Fibroblast of skin of right biceps (primary cell): ENCODE measurements at regions not wholly inside any gene's neighbourhood (a gene's known extent, or its start where the extent isn't known, plus 50 kb on each side); places are given as distances from the start of the nearest gene placed in this dataset.

Source experiments
- DNase-seq: peaks from one replicate; pipeline ENCODE4 v3.0.0-alpha.2; 2013

DNA sequence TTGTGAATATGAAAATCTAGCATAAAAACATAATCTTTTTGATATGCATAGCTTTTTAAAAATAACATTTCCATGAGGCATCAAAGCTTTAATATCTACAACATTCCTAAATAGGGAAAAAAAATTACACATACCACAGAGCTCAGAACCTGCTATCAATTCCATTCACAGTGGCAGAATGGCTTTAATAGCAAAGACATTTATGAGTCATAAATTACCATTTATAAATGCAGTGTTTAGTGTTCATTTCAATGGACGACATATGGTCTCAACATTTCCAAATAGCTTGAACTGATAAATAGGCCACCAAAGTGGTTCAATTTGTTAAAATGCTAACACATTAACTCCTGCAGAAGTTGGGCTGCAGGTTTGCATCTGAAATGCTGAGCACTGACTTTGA is 600.6 kb upstream of the SETBP1 start:
- peak; percentile 36 for DNase-seq

DNA sequence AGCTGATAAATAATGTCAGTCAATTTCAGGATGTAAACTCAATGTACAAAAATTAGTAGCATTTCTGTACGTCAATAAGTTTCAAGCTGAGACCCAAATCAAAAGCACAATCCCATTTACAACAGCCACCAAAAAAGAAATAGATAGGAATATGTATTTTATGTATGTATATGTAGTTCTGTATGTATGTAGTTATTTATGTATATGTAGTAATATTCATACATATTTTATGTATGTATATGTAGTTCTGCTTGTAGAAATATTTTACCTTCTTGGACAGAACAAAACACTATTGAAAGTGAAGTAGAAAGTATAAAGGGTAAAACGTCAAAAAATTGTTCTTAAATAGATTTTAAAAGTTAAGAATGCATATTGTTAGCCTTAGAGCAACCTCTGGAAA is 591.0 kb upstream of the SETBP1 start:
- no peak for DNase-seq

DNA sequence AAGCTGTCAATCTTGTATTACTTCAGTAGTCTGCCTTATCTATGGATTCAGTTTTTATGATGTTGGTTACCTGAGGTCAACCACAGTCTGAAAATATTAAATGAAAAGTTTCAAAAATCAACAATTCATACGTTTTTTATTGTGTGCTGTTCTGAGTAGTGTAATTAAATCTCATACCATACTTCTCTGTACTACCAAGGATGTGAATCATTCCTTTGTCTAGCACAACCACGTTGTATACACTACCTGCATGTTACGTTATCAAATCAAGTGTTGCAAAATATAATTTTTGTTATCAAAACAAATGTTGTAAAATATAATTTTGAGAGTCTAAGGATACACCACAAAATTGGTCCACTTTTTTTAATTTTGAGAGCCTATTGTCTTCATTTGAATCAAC is 590.2 kb upstream of the SETBP1 start:
- no peak for DNase-seq

DNA sequence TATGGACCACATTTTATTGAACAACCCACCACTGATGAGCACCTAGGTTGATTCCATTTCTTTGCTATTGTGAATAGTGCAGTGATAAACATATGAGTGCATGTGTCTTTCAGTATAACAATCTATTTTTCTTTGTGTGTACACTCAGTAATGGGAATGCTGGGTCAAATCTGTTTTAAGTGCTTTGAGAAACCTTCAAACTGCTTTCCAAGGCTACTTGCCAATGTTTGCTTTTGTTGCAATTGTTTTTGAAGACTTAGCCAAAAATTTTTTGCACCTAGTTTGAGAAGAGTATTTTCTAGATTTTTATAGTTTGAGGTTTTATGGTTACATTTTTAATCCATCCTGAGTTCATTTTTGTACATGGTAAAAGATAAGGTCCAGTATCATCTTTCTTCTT is 587.4 kb upstream of the SETBP1 start:
- no peak for DNase-seq

DNA sequence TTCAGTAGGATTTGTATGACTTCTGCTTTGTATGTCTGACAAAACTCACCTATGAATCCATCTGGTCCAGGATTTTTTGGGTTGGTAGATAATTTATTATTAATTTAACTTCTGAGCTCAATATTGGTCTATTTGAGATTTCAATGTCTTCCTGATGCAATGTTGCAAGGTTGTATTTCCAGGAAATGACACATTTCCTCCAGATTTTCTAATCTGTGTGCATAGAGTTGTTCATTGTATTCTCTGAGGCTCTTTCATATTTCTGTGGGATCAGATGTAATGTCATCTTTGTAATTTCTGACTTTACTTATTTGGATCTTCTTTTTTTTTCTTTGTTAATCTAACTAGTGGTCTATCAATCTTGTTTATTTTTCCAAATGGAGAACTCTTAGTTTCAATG is 584.7 kb upstream of the SETBP1 start:
- peak; percentile 12 for DNase-seq

DNA sequence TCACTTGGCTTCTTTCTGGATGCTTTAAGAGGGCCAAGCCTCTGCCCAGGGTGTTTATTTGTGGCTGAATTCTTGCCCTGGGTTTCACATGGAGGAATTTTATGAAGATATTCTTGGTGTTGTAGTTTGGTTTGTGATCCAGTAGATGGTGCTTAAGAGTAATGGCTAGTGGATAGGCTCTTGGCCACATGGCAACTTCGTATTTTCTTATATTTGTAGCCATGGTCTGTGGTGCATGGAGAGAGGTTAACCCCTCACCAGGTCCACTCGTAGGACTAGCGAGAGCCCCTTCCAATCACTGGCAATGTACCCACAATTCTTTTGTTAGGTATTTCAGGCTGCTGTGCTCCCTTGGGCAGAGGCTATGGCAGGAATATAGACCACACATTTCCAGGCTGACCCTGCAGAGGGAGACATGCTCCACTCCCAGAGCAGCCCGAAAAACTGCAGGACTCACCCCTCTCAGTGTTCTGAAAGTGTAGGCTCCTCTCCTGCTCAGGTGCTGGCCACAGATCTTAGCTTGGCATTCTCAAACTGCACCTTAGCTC is 582.1 kb upstream of the SETBP1 start:
- peak; percentile 28 for DNase-seq

DNA sequence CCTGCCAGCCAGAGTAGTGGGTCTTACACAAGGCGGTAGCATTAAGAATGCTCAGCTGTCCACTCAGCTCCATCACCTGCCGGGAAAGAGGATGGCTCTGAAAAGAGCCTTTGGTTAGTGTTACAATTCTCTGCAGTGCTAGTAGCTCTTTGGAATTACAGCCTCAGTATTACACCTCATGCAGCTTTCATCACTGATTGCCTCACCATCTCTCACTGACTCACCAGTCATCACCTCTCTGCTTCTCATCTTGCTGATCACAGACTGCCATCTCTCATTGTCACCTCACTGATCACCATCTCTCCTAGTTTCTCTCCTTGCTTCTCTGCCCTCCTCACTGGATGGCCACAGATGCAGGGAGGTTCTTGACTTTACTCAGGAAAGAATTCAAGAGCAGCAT is 573.5 kb upstream of the SETBP1 start:
- peak; percentile 3 for DNase-seq

DNA sequence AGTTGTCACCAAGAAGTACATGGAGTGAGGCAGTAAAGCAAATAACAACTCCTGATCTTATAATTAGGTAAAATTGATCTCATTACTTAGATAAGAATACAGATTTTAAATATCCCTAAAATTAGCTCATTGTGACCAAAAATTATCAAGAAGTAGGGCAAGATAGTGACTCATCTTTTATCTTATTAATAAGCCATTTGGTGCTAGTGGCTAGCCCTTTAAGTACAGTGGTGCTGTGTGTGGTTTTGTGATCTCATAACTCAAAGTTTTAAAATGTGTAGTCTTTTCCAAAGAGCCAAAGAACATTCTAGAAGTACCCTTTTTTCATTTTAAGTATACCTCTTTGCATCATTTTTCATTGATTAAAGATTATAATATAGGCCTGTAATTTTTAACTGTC is 569.4 kb upstream of the SETBP1 start:
- DNase-seq: no peak

DNA sequence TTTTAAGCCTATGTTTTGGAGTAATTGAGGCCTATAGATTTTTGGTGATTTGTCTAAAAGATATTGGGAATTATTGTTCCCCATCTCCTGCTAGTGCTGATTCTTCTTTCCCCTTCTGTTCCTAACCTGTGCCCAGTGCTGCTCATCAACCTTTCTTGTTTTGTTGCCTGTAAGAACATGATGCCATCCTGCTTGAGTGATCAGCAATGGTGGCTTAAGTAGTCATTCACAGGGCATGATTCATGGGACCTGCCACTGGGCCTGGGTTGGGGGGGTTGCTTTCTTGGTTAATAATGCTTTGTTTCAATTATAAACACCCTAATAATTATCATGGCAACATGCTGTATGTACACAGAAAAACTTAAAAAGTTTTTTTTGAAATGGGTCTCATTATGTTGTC is 562.9 kb upstream of the SETBP1 start:
- no peak for DNase-seq

DNA sequence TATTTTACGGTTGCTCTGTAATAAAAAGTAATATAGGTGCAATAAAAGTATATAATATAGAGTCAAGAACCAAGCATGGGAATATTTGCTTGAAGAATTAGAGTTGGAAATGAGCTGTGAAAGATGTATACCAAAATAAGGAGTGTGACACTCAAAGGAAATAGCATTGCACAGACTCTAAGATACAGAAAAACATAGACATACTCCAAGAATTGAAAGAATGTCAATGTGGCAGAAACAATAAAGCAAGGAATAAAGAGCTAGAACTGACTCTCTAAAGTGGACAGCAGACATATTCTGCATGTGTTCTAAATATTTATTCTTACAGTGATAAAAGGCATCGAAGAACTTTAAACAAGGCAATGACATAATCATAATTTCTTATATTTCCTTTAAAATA is 561.1 kb upstream of the SETBP1 start:
- DNase-seq: peak; percentile 10

DNA sequence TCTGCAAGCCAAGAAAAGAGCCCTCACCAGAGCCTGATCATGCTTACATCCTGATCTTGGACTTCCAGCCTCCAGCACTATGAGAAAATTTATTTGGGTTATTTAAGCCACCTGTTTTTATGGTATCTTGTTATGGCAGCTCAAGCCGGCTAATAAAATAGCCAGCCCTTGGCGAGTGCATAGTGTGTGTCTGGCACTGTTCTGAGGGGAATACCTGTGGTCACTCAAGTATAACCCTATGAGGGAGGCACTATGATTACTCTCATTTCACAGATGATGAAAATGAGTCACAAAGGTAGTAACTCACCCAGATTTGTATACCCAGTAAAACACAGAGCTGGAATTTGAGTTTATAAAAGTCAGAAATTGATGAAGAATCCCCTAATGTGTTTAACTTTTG is 556.9 kb upstream of the SETBP1 start:
- peak; percentile 8 for DNase-seq

DNA sequence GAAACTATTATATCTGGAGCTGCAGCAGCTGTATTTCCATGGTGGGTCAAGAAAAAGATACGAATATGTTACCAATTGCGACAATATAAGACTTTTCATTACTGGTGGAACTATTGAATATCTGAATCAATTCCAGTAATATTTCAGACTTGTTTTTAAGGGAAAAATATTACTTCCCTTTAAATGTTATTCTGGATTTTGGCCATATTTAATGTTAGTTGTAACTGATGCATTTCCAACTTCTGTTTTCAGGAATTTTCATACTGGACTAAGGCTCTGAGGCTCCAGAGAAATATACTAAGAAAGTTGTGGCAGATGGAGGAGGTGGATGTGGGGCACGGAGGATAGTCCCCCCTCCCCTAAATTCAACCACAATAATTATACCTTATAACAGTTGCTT is 555.2 kb upstream of the SETBP1 start:
- DNase-seq: no peak

DNA sequence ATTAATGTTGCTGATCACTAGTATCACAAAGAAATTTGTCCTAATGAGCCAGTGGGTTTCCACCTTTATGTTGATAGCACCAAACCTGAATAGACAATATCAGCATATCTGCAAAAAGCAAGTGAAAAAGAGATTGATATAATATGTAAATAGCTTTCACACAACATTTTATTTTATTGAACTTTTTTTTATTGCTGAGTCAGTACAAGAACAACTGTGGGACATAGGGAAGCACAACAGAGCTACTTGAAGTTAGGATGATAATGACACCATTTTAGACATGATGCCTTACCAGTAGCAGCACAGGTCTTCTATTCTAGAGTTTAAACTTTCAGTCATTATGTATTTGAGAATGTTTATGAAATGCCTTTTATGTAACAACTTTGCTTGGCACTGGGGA is 554.1 kb upstream of the SETBP1 start:
- DNase-seq: no peak

DNA sequence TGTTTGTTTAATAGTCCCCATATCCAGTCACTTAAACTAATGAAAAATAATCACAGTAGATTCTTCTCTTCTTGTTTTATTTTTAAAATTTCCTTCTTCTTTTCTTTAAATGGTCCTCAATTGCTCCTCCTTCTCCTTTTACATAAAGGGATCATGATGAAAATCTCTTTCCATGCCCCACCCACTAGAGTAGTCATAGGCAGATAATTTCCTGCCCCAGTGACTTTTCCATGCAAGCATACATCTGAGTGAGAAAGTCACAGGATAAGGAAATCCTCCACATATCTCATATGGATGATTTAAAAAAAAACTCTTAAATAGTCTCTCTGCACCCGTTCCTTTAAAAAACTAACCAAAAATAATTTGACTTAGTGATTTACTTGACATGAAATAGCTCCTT is 552.3 kb upstream of the SETBP1 start:
- peak; percentile 52 for DNase-seq

DNA sequence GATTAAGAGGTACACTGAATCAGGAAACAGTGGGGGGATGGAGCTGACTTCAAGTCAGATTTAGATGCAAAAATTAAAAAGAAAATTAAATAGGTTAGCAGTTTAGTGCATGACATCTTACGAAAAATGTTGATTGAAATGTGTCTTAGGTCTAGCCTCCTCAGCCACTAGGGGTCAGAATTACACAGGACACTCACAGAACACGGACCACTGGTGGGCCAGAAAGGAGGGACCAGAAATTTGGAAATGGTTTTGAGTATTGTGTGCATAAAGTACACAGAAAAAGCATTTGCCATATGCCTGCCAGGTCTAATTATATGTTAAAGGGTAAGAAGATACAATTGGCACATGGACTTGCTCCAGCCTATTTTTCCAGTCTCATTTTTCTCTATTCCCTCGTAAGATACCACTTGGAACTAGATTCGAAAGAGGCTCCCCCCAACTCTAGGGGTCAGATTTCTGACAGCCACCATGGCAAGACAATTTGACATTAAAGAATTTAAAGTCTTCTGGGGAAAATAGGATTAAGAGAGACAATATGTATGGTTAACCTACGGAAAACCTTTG is 550.2 kb upstream of the SETBP1 start:
- DNase-seq: peak; percentile 53

DNA sequence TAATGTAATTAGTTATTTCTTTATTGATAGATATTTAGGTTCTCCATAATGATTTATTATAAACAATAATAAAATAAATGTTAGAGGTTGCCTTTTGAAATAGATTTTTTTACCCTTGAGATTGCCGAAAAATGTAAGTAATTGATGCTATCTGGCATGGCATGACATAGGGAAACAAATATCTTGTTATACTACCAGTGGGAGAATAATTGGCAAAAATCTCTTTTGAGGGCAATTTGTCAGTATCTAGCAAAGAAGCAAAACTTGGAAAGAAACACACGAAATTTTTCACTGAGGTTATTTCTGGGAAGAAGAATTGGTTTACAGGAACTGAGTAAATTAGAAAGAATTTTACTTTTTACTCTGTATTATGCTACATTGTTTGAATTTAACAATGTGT is 547.2 kb upstream of the SETBP1 start:
- DNase-seq: peak; percentile 27

DNA sequence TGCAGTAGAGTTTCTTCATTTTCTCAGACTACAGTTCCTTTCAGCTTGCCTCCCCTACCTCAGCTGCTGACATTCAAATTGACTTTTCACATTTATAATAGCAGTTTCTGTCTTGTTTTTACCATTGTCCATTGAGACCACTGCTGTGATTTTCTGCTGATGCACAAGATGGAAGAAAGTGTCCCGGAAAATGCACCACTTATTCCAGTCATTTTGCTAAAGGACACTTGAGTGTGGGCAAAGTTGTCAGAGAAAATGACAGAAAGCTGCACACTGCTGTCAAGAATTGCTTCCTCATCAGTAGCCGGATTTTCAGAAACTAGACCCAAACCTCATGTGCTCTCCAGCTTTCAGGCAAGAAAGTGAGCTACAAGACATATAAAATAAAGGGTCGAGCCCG is 546.2 kb upstream of the SETBP1 start:
- no peak for DNase-seq

DNA sequence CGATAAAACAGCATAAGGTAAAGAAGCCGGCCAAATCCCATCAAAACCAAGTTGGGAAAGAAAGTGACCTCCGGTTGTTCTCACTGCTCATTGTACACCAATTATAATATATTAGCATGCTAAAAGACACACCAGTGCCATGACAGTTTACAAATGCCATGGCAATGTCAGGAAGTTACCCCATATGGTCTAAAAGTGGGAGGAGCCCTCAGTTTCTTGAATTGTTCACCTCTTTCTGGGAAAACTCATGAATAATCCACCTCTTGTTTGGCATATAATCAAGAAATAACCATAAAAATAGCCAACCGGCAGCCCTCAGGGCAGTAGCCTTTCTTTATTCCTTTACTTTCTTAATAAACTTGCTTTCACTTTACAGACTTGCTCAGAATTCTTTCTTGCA is 544.9 kb upstream of the SETBP1 start:
- no peak for DNase-seq

DNA sequence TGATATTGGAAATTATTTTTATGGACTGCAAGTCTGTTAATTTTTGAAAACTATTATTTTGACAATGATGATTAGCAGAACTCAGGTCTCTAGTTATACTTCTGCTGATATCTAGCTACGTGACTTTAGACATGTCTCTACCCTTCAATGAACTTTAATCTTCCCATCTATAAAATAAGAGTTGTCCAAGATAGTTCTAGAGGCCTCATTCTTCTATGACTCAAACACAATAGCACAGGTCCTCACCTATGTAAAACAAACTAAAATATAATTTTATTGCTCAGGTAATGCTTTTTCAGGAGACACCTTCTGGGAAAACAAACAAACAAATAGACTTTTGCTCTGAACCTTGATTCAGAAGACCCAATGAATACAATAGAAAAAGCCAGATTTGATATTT is 544.4 kb upstream of the SETBP1 start:
- no peak for DNase-seq

DNA sequence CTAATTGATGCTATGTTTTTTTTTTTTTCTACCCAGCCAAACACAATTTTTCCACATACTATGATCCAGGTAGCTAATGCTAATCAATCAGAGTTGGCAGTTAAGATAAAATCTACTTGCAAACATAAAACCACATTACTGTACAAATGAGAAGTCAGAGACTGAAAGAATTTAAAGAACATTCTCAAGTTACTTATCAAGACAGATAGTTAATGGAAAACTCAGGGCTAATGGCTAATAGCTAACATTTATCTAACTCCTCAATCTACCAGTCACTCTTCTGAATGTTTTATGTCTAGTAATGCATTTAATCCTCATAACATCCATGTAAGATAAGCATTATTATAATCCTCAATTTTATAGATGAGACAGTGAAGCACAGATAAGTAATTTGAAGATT is 537.6 kb upstream of the SETBP1 start:
- DNase-seq: no peak

DNA sequence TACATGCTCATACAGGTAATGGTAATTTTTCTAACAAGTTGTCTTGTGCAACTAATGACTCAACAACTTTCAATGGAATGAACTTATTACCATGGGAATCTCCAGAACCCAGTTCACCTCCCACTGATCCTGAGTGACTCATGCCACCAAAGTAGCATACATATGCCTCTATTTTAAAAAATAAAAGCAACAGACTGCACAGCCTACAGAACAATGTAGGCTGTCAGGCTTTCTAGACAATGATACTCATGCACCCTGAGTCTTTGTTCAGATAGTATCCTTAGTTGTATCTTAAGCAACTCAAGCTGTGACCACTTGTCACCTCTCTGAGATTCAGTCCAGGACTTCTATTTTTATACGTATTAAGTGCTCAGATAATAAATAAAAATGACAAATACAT is 531.0 kb upstream of the SETBP1 start:
- DNase-seq: peak; percentile 86

DNA sequence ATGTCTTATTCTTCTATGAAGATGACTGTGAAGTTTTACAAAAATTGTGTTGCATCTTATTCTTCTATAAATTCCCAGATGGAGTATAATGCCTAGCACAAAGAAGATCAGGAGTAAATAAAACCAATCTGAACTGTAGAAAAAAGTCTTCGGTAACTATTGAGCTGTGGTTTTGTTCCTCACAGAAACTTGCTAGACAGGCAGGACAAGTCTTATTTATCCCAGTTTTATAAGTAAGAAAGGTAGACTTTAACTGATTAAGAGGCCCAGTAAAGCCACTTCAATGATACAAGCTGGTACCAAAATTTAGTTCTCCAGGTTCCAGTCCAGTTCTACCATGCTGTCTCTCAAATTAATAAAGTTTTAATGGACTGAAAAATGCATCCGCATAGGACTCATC is 526.7 kb upstream of the SETBP1 start:
- DNase-seq: no peak

DNA sequence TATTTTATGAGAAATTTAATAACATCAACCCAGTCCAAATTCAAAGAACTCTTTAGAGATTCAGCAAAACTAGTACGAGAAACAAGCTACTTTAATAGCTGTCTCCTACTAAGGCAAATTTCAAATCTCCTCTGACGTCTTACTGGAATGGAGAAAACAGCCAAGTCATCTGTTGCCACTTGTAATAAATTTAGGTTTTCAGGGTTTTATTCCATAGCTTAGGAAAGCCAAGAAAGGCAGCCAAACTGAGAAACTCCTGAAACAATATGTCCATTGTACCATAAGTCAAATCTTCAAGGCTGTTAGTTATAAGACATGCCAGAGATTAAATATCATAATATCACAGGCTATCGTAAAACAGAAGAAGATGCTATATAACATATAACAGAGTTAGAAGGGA is 524.6 kb upstream of the SETBP1 start:
- DNase-seq: no peak

DNA sequence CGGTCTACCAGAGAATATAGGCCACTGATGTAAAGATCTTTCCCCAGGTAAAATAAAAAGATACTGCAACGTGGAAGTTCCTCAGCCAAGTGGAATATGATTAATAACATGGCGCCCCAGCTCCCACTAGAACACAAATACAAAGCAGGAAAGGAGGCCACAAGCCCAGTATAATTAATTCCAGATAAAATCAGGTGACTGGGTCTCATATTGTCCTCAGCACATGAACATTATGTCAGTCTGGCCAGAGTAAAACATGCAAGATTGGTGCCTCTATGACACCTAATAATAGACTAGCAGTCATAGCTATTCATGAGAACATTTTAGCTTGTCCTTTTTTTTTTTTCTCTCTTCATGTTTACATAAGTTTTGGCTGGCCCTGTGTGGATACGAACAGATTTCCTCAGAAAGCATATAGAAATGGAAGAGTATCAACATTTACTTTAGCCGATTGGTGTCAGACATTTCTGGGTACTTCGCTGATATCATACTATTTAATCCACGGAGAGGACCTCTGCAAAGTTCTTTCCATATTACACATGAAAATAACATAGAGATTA is 523.8 kb upstream of the SETBP1 start:
- DNase-seq: no peak

DNA sequence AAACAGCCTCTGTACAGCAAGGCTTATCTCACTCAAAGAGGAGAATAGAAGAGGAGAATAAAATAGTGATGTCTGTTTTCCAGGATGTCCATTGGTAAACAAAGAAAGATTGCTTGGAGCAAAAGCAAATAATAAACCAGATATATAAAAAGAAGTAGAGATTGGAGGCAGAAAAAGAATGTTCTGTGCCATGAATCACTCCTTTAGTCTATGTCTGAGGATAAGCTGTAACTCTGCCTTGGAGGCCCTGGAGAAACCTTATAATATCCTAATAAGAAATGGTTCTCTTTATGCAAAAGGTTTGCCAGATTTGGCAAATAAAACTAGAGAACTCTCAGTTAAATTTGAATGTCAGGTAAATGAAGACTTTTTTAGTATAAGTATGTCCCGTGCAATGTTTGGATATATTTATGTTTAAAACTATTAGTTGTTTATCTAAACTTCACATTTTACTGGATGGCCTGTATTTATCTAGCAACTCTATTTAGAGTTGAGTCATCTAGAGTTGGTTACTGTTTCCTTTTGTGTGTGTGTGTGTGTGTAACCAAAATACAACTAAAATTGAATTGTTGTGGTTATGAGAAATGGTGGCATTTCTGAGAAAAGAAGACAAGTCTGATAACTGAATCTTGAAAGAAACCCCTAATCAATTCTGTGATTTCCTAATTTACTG is 510.3 kb upstream of the SETBP1 start:
- no peak for DNase-seq
